H1 (cell line): ENCODE measurements at regions not wholly inside any gene's neighbourhood (a gene's known extent, or its start where the extent isn't known, plus 50 kb on each side); places are given as distances from the start of the nearest gene placed in this dataset.

Source experiments
- CTCF ChIA-PET: fragments of 300-600 bp; sonication (Branson Sonifier 250); formaldehyde crosslinking; loops from one replicate; lab custom pipeline; 2021; ENCODE audit not compliant: partially characterized antibody; lab: Charles Lee
- POLR2A ChIA-PET: fragments of 300-600 bp; sonication (Branson Sonifier 250); formaldehyde crosslinking; loops from one replicate; lab custom pipeline; 2021; ENCODE audit warnings: inconsistent platforms; ENCODE audit not compliant: partially characterized antibody; lab: Charles Lee
- DNase-seq, 2 experiments: peaks; one replicate each; pipeline versions ENCODE4 v3.0.0 to v3.0.0-alpha.2; 2010 to 2022; ENCODE audit warnings: low spot score in 2 of 2, low read depth in 1 of 2, mixed read lengths in 1 of 2
- FAIRE-seq: peaks from 2 replicates; lab custom pipeline; 2011; peaks lifted over from hg19 to GRCh38; lab: Jason Lieb, UNC
- H2AFZ ChIP-seq: 2 replicates; pipeline ENCODE4 v1.8.1; 2012; ENCODE audit warnings: low read length, inconsistent platforms
- H2AK5ac ChIP-seq: 2 replicates; pipeline ENCODE4 v1.6.1; 2013; ENCODE audit warnings: low read depth, low read length
- H2BK120ac ChIP-seq: replicated peaks from 2 replicates; pipeline ENCODE3; 2013; ENCODE audit warnings: low read depth, low read length, inconsistent platforms
- H2BK12ac ChIP-seq: 2 replicates; pipeline ENCODE4 v1.6.1; 2013; ENCODE audit warnings: low read depth, low read length
- H2BK15ac ChIP-seq: 2 replicates; pipeline ENCODE4 v1.6.1; 2013; ENCODE audit warnings: low read length
- H2BK20ac ChIP-seq: 2 replicates; pipeline ENCODE4 v1.6.1; 2013; ENCODE audit warnings: low read length
- H2BK5ac ChIP-seq: 2 replicates; pipeline ENCODE4 v1.6.1; 2013; ENCODE audit warnings: low read depth, low read length
- H3K14ac ChIP-seq: 2 replicates; pipeline ENCODE4 v1.6.1; 2013; ENCODE audit warnings: inconsistent platforms; ENCODE audit not compliant: insufficient read length
- H3K18ac ChIP-seq: 2 replicates; pipeline ENCODE4 v1.6.1; 2013; ENCODE audit warnings: low read length; ENCODE audit errors: extremely low read depth
- H3K23ac ChIP-seq: 2 replicates; pipeline ENCODE4 v1.6.1; 2013; ENCODE audit warnings: inconsistent platforms; ENCODE audit not compliant: insufficient read length
- H3K23me2 ChIP-seq: 2 replicates; pipeline ENCODE4 v1.6.1; 2013; ENCODE audit warnings: low read depth, low read length
- H3K27ac ChIP-seq: 2 replicates; pipeline ENCODE4 v1.6.1; 2011; ENCODE audit warnings: low read depth, low read length, inconsistent platforms
- H3K27me3 ChIP-seq, 4 experiments: replicated peaks in 1 of 4; 1 replicate in 1 of 4; 2 replicates in 3 of 4; pipeline versions ENCODE4 v1.6.1 to v1.8.1; 2011 to 2013; ENCODE audit warnings: low read length in 3 of 4, mild to moderate bottlenecking in 3 of 4, inconsistent platforms in 2 of 4, mixed read lengths in 2 of 4, moderate library complexity in 1 of 4; ENCODE audit not compliant: control insufficient read depth in 3 of 4, insufficient read depth in 3 of 4; ENCODE audit errors: extremely low read depth in 1 of 4
- H3K36me3 ChIP-seq, 4 experiments: 2 replicates each; pipeline versions ENCODE4 v1.6.1 to v1.8.1; 2011 to 2013; ENCODE audit warnings: mild to moderate bottlenecking in 4 of 4, low read length in 3 of 4, moderate library complexity in 2 of 4, control low read depth in 1 of 4, inconsistent platforms in 1 of 4; ENCODE audit not compliant: insufficient read depth in 4 of 4, control insufficient read depth in 2 of 4
- H3K4ac ChIP-seq: replicated peaks from 2 replicates; pipeline ENCODE3; 2013; ENCODE audit warnings: low read length, low read depth, mixed read lengths, inconsistent platforms; ENCODE audit not compliant: insufficient read length
- H3K4me1 ChIP-seq, 4 experiments: replicated peaks in 1 of 4; 1 replicate in 1 of 4; 2 replicates in 3 of 4; pipeline versions ENCODE4 v1.6.1 to v1.8.1; 2011 to 2013; ENCODE audit warnings: low read length in 3 of 4, inconsistent platforms in 2 of 4, mixed read lengths in 1 of 4; ENCODE audit not compliant: insufficient read depth in 4 of 4, control insufficient read depth in 3 of 4
- H3K4me2 ChIP-seq, 2 experiments: 2 replicates each; pipeline versions ENCODE4 v1.6.1 to v1.8.1; 2011 to 2013; ENCODE audit warnings: low read depth in 2 of 2, low read length in 2 of 2, control low read depth in 1 of 2, inconsistent platforms in 1 of 2, mild to moderate bottlenecking in 1 of 2; ENCODE audit not compliant: insufficient read depth in 1 of 2
- H3K4me3 ChIP-seq, 4 experiments: fragments of 200-600, 300-600 bp in 1 of 4; sonication (generic), shearing (Covaris generic), sonication (Bioruptor Twin) in 1 of 4; 2 replicates each; pipeline versions ENCODE4 v1.5.1 to v1.8.1; 2011 to 2016; ENCODE audit warnings: low read length in 4 of 4, low read depth in 3 of 4, control low read depth in 2 of 4, inconsistent platforms in 2 of 4, mild to moderate bottlenecking in 2 of 4, mixed read lengths in 1 of 4, moderate library complexity in 1 of 4; ENCODE audit not compliant: insufficient read depth in 2 of 4; ENCODE audit errors: extremely low read depth in 1 of 4
- H3K56ac ChIP-seq: replicated peaks from 2 replicates; pipeline ENCODE3; 2013; ENCODE audit warnings: low read depth, mild to moderate bottlenecking, mixed read lengths, low read length, inconsistent platforms; ENCODE audit not compliant: insufficient read length
- H3K79me1 ChIP-seq: 2 replicates; pipeline ENCODE4 v1.6.1; 2013; ENCODE audit warnings: low read depth, low read length, control low read depth
- H3K79me2 ChIP-seq, 2 experiments: 2 replicates each; pipeline versions ENCODE4 v1.6.1 to v1.8.1; 2012 to 2013; ENCODE audit warnings: low read length in 2 of 2, mild to moderate bottlenecking in 2 of 2, inconsistent platforms in 1 of 2; ENCODE audit not compliant: insufficient read depth in 2 of 2, control insufficient read depth in 1 of 2
- H3K9ac ChIP-seq, 4 experiments: replicated peaks in 1 of 4; 1 replicate in 1 of 4; 2 replicates in 3 of 4; pipeline versions ENCODE4 v1.6.1 to v1.8.1; 2011 to 2013; ENCODE audit warnings: low read depth in 3 of 4, low read length in 3 of 4, control low read depth in 2 of 4, mild to moderate bottlenecking in 2 of 4, moderate library complexity in 2 of 4, inconsistent platforms in 1 of 4; ENCODE audit errors: extremely low read depth in 1 of 4
- H3K9me3 ChIP-seq, 2 experiments: 2 replicates each; pipeline versions ENCODE4 v1.6.1 to v1.8.1; 2012 to 2013; ENCODE audit warnings: mild to moderate bottlenecking in 2 of 2, moderate library complexity in 2 of 2, control low read depth in 1 of 2, inconsistent platforms in 1 of 2, low read depth in 1 of 2, low read length in 1 of 2, mixed read lengths in 1 of 2; ENCODE audit not compliant: insufficient read depth in 2 of 2
- H4K20me1 ChIP-seq, 2 experiments: replicated peaks in 1 of 2; 2 replicates each; pipeline versions ENCODE3 to v1.8.1; 2011 to 2013; ENCODE audit warnings: inconsistent platforms in 2 of 2, low read length in 2 of 2, mild to moderate bottlenecking in 1 of 2; ENCODE audit not compliant: insufficient read depth in 2 of 2, control insufficient read depth in 1 of 2
- H4K5ac ChIP-seq: 2 replicates; pipeline ENCODE4 v1.6.1; 2013; ENCODE audit warnings: low read length, low read depth, mixed read lengths, inconsistent platforms; ENCODE audit not compliant: insufficient read length
- H4K8ac ChIP-seq: 2 replicates; pipeline ENCODE4 v1.8.0; 2013; ENCODE audit warnings: mild to moderate bottlenecking, moderate library complexity, low read length, inconsistent platforms; ENCODE audit not compliant: insufficient read depth; ENCODE audit errors: extremely low read depth
- H4K91ac ChIP-seq: replicated peaks from 2 replicates; pipeline ENCODE3; 2013; ENCODE audit warnings: low read length, mixed read lengths, inconsistent platforms; ENCODE audit not compliant: insufficient read length
- YY1 ChIP-seq: IDR thresholded peaks from 2 replicates; pipeline ENCODE4 v1.6.1; 2011; ENCODE audit warnings: low read depth, mild to moderate bottlenecking, low read length
- WGBS, 2 experiments: shearing (Covaris generic) in 1 of 2; methylation state at CpG; one replicate each; pipeline versions ENCODE4 v1.1.6 to v1.1.7; 2013 to 2015; ENCODE audit warnings: low lambda C conversion rate in 2 of 2, mixed read lengths in 2 of 2, inconsistent platforms in 1 of 2, low coverage in 1 of 2, missing lambda C conversion rate in 1 of 2; ENCODE audit not compliant: insufficient replicate concordance in 2 of 2, insufficient coverage in 1 of 2, insufficient read length in 1 of 2; ENCODE audit errors: extremely low coverage in 1 of 2, missing lambda C conversion rate in 1 of 2; 5-methylcytosine and 5-hydroxymethylcytosine counted together

DNA sequence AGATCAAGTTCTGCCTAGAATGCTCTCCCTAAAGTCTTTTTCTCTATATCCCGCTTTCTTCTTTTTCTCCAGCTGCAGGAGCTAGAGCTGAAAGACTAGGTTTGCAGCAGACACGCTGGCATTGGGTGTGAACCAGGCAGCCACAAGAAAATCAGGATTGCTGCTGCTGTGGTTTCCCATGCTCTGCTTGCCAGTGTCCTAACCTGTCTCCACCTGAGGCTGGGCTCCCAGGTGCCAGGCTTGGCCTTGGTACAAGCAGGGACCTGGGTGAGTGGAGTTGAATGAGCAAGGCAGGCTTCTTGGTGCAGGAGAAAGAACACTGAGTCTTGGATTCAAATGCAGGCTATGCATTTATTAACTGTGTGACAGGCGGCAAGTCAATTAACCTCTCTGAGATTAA lies 440.3 kb upstream of the MAF start:
- no peaks in the 10 kb centered on the region for H3K27me3 ChIP-seq
- no peak for TF ChIP-seq YY1

More for the DNA sequence above, 440.3 kb upstream of the MAF start:
- Histone ChIP-seq H3K23me2 (no peaks in the 10 kb centered on the region; the same call in 1 of the 2 replicates), H2BK5ac (no peak overlapping the region), H3K4me1 (no peaks in the 10 kb centered on the region), H2AK5ac (no peak overlapping the region), H3K79me2 (no peaks in the 10 kb centered on the region), H3K9ac (no peak overlapping the region), H2AFZ (0 out of 2 replicates have a peak overlapping the region, but pooled peaks have one; percentile 14), H3K14ac (no peak overlapping the region), H3K4ac (no peak overlapping the region), H4K8ac (no peak overlapping the region), H3K4me3 (no peak overlapping the region), H4K91ac (no peak overlapping the region), H3K79me1 (no peaks in the 10 kb centered on the region), H3K36me3 (no peaks in the 10 kb centered on the region), H2BK12ac (no peak overlapping the region), H3K23ac (no peak overlapping the region), H2BK120ac (no peak overlapping the region), H4K5ac (no peak overlapping the region), H3K56ac (no peak overlapping the region), H2BK20ac (no peak overlapping the region), H3K9me3 (no peaks in the 10 kb centered on the region), H2BK15ac (no peak overlapping the region), H3K4me2 (no peak overlapping the region), H3K27ac (no peak overlapping the region), H4K20me1 (no peaks in the 10 kb centered on the region), H3K18ac (no peak overlapping the region)
- FAIRE-seq (no peak), DNase-seq (no peak)
- ChIA-PET CTCF (no interaction called here), POLR2A (interaction anchor here (0.6 kb wide), 1 partner anchor 1833 kb away, joined by 3 read pairs; no protein-coding TSS in a partner anchor)
- 83% methylated on average over 3 of the region's 3 CpGs; no CpG with 5 or more reads in 1 of the 2 experiments for WGBS, 2 experiments
